ENCODE measurements at regions not wholly inside any gene's neighbourhood (a gene's known extent, or its start where the extent isn't known, plus 50 kb on each side); places are given as distances from the start of the nearest gene placed in this dataset.

DNA sequence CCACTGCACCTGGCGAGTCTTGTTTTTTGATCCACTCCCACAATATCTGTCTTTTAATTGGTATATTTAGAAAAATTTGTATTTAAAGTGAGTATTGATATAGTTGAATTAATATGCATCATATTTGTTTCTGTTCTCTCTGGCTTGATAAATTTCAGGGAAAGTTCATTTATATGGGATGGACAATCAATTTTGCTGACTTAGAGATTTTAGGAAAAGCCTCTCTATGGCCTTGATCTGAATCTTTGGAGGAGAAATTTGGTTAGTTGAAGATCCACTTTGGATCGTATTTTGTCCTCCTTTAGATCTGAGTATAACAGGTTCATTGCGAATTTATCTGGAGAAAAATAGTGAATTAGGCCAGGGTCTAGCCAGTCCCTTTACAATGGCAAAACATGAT lies 67.2 kb downstream of the SPRY2 start:
- no peak for TF ChIP-seq POLR2A (IDR thresholded peaks at IDR 0.05)
- no peak for TF ChIP-seq CTCF (IDR thresholded peaks at IDR 0.05)
- no peak for TF ChIP-seq POLR2AphosphoS5 (IDR thresholded peaks at IDR 0.05)
- no peak for TF ChIP-seq EP300 (IDR thresholded peaks at IDR 0.05; ENCODE audit: low read depth)
- H3K4me3 ChIP-seq: no peak overlapping the region
- no peaks in the 10 kb centered on the region for H3K36me3 ChIP-seq
- in situ Hi-C loops (cut with MboI; ENCODE audit: low pct_ligation_motif_present in 1 of 4, low pct_unique_long_range_greater_than_20kb in 1 of 4, low sequenced_read_pairs in 3 of 4) (no loop called here), intact Hi-C loops (cut with DNase I; ENCODE audit: low total_unique reads) (no loop called here)
- H3K27me3 ChIP-seq: no peaks in the 10 kb centered on the region
- DNase-seq: no peak
- 94 to 100% methylated on average over 3 of the region's 3 CpGs for WGBS, 2 donors (ENCODE audit: low coverage in 1 of 2)
- H3K4me1 ChIP-seq: peaks cover 0 to 2% (median 0%) of the 10 kb centered on the region in 4 donors
- H3K27ac ChIP-seq: no peak overlapping the region
- H3K9me3 ChIP-seq: peaks cover 0 to 6% of the 10 kb centered on the region in 2 donors

DNA sequence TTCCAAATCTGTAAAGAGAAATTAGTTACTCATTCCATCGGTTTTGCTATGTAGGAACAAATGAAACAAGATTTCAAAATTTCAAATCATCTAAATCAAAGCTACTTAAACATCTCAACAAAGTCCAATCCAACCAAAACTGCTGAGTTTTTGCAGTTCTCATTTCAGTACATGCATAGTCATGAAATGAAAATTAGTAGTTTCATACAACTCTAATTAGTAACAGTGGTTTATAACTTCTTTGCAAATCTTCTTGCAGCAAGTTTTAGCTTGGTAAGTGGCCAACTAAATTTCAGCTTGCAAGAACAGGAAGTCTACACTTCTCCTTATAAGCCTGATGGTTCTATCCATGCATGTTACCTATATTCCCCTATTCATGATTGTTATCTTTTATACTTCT lies 75.6 kb downstream of the SPRY2 start:
- intact Hi-C loops (cut with DNase I; ENCODE audit: low total_unique reads): no loop called here
- H3K27me3 ChIP-seq: no peaks in the 10 kb centered on the region
- H3K36me3 ChIP-seq: no peaks in the 10 kb centered on the region
- no peak for DNase-seq
- WGBS, 2 donors (ENCODE audit: low coverage in 1 of 2): 56 to 70% methylated on average over 1 of the region's 1 CpG
- no peak overlapping the region for H3K27ac ChIP-seq
- in situ Hi-C loops (cut with MboI; ENCODE audit: low pct_ligation_motif_present in 1 of 4, low pct_unique_long_range_greater_than_20kb in 1 of 4, low sequenced_read_pairs in 3 of 4): no loop called here
- no peaks in the 10 kb centered on the region for H3K4me1 ChIP-seq
- peaks cover 0 to 4% of the 10 kb centered on the region in 2 donors for H3K9me3 ChIP-seq
- TF ChIP-seq EP300 (IDR thresholded peaks at IDR 0.05; ENCODE audit: low read depth) (no peak), CTCF (IDR thresholded peaks at IDR 0.05) (no peak), POLR2AphosphoS5 (IDR thresholded peaks at IDR 0.05) (no peak), POLR2A (IDR thresholded peaks at IDR 0.05) (no peak)
- H3K4me3 ChIP-seq: no peak overlapping the region

DNA sequence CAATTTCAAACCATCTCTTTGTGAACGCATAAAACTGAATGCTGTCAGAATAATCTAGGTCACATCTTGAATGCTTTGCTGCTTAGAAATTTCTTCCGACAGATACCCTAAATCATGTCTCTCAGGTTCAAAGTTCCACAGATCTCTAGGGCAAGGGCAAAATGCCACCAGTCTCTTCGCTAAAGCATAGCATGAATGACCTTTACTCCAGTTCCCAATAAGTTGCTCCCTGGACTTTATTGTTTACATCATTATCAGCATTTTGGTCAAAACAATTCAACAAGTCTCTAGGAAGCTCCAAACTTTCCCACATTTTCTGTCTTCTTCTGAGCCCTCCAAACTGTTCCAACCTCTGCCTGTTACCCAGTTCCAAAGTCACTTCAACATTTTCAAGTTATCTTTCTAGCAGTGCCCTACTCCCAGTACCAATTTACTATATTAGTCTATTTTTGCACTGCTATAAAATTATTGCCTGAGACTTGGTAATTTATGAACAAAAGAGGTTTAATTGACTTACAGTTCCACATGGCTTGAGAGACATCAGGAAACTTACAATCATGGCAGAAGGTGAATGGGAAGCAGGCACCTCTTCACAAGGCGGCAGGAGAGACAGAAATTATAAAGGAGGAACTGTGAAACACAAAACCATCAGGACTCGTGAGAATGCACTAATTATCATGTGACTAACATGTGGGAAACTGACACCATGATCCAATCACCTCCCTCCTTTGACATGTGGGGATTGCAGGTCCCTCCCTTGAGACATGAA lies 77.0 kb downstream of the SPRY2 start:
- in situ Hi-C loops (cut with MboI; ENCODE audit: low pct_ligation_motif_present in 1 of 4, low pct_unique_long_range_greater_than_20kb in 1 of 4, low sequenced_read_pairs in 3 of 4) (no loop called here), intact Hi-C loops (cut with DNase I; ENCODE audit: low total_unique reads) (no loop called here)
- Histone ChIP-seq H3K36me3 (no peaks in the 10 kb centered on the region), H3K4me3 (no peak overlapping the region), H3K27ac (no peak overlapping the region), H3K27me3 (no peaks in the 10 kb centered on the region), H3K4me1 (no peaks in the 10 kb centered on the region), H3K9me3 (peaks cover 0 to 4% of the 10 kb centered on the region in 2 donors)
- DNase-seq: no peak
- WGBS, 2 donors (ENCODE audit: low coverage in 1 of 2): 79 to 81% methylated on average over 4 to 5 of the region's 5 CpGs
- TF ChIP-seq POLR2AphosphoS5 (IDR thresholded peaks at IDR 0.05): no peak
- TF ChIP-seq POLR2A (IDR thresholded peaks at IDR 0.05): no peak
- no peak for TF ChIP-seq CTCF (IDR thresholded peaks at IDR 0.05)
- TF ChIP-seq EP300 (IDR thresholded peaks at IDR 0.05; ENCODE audit: low read depth): no peak

DNA sequence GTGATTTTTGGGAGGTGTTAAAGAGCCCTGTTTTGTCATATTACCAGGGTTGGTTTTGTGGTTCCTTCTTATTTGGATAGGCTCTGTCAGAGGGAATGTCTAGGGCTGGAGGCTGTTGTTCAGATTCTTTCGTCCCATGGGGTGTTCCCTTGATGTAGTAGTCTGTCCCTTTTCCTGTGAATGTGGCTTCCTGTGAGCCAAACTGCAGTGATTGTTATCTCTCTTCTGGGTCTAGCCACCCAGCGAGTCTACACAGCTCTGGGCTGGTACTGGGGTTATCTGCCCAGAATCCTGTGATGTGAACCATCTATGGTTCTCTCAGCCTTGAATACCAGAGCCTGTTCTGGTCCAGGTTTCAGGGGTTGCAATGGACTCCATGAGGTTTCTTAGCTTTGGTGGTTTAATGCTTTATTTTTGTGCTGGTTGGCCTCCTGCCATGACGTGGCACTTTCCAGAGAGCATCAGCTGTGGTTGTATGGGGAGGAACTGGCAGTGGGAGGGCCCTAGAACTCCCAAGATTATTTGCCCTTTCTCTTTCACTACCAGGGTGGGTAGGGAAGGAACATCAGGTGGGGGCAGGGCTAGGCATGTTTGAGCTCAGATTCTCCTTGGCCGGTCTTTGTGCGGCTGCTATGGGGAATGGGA lies 78.8 kb downstream of the SPRY2 start:
- Histone ChIP-seq H3K27me3 (no peaks in the 10 kb centered on the region), H3K9me3 (peaks cover 0 to 4% of the 10 kb centered on the region in 2 donors), H3K36me3 (no peaks in the 10 kb centered on the region), H3K4me3 (no peak overlapping the region), H3K4me1 (no peaks in the 10 kb centered on the region), H3K27ac (no peak overlapping the region)
- in situ Hi-C loops (cut with MboI; ENCODE audit: low pct_ligation_motif_present in 1 of 4, low pct_unique_long_range_greater_than_20kb in 1 of 4, low sequenced_read_pairs in 3 of 4) (no loop called here), intact Hi-C loops (cut with DNase I; ENCODE audit: low total_unique reads) (no loop called here)
- TF ChIP-seq POLR2A (IDR thresholded peaks at IDR 0.05): no peak
- no peak for TF ChIP-seq EP300 (IDR thresholded peaks at IDR 0.05; ENCODE audit: low read depth)
- no peak for TF ChIP-seq POLR2AphosphoS5 (IDR thresholded peaks at IDR 0.05)
- no peak for TF ChIP-seq CTCF (IDR thresholded peaks at IDR 0.05)
- 82% methylated on average over 5 of the region's 5 CpGs; no CpG with 5 or more reads in 1 of the 2 donors for WGBS, 2 donors (ENCODE audit: low coverage in 1 of 2)
- DNase-seq: no peak

Measured in transverse colon (tissue), 4 donors.